22Rv1 (cell line): ENCODE measurements at regions not wholly inside any gene's neighbourhood (a gene's known extent, or its start where the extent isn't known, plus 50 kb on each side); places are given as distances from the start of the nearest gene placed in this dataset.

ENCODE experiments used
- CTCF ChIP-seq: fragments of 450-650 bp; IDR thresholded peaks from 2 replicates; pipeline ENCODE4 v1.5.1; 2017; ENCODE audit warnings: mild to moderate bottlenecking
- ZFX ChIP-seq: fragments of 450-650 bp; IDR thresholded peaks from 2 replicates; pipeline ENCODE4 v1.6.1; 2017; ENCODE audit warnings: antibody characterized with exemption, borderline replicate concordance

DNA sequence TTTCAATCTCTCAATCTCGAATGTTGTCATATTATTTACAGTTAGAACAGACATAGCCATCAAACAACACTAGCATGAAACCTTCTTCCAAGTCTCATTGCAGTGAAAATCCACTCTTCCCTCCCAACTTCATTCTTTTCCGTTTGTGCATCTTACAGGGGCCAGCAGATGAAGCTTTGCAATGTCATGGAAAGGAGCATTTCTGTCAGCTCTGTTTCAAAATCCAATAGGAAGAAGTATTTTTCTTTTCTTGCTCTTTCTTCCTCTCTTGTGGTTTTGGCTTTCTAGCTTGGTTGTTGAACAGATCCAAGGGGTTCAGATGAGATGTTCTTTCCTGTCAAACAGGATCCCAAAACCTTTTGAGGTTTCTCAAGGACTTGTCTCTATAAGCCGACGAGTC lies 416.6 kb downstream of the AEBP2 start:
- TF ChIP-seq CTCF (no peak), ZFX (no peak)
